T-cell (primary cell): ENCODE measurements at regions not wholly inside any gene's neighbourhood (a gene's known extent, or its start where the extent isn't known, plus 50 kb on each side); places are given as distances from the start of the nearest gene placed in this dataset.

Source experiments
- ATAC-seq, 4 experiments: fragments of 200-7000 bp in 3 of 4; fragments of 150-1000 bp in 1 of 4; cut with Tn5 transposase; replicated peaks in 1 of 4; 1 replicate in 3 of 4; 2 replicates in 1 of 4; pipeline ENCODE4 v1.10.0; 2021; ENCODE audit warnings: moderate library complexity in 3 of 4, mild to moderate bottlenecking in 2 of 4, moderate number of reproducible peaks in 1 of 4
- CTCF ChIA-PET, 2 donors: fragments of 300-600 bp; sonication (Branson Sonifier 250); formaldehyde crosslinking; loops; one replicate each; lab custom pipeline; 2022; ENCODE audit warnings: antibody characterized with exemption in 2 of 2; lab: Charles Lee
- POLR2A ChIA-PET, 2 donors: fragments of 300-600 bp; sonication (Branson Sonifier 250); formaldehyde crosslinking; loops; one replicate each; lab custom pipeline; 2022; ENCODE audit warnings: antibody characterized with exemption in 2 of 2; lab: Charles Lee
- DNase-seq, 35 experiments: peaks; one replicate each; pipeline versions ENCODE4 v3.0.0 to v3.0.0-alpha.2; 2013 to 2023
- H3K27ac ChIP-seq: one replicate; pipeline ENCODE4 v1.5.1; 2013; ENCODE audit warnings: low read length
- H3K27me3 ChIP-seq, 2 experiments: replicated peaks in 1 of 2; 1 replicate in 1 of 2; 2 replicates in 1 of 2; pipeline versions ENCODE4 v1.6.1 to v1.7.0; 2013; ENCODE audit warnings: low read length in 1 of 2, mixed read lengths in 1 of 2; ENCODE audit not compliant: control insufficient read depth in 2 of 2, insufficient read depth in 2 of 2; ENCODE audit errors: extremely low read depth in 1 of 2
- H3K36me3 ChIP-seq, 2 donors: 1 replicate in 1 of 2; 2 replicates in 1 of 2; pipeline versions ENCODE4 v1.6.1 to v1.7.0; 2013; ENCODE audit warnings: low read length in 1 of 2; ENCODE audit not compliant: control insufficient read depth in 2 of 2, insufficient read depth in 1 of 2; ENCODE audit errors: extremely low read depth in 1 of 2
- H3K4me1 ChIP-seq, 2 experiments: 1 replicate in 1 of 2; 2 replicates in 1 of 2; pipeline versions ENCODE4 v1.6.1 to v1.7.0; 2013; ENCODE audit warnings: low read length in 2 of 2, mixed read lengths in 1 of 2; ENCODE audit not compliant: insufficient read depth in 2 of 2, control insufficient read depth in 1 of 2; ENCODE audit errors: extremely low read depth in 1 of 2
- H3K4me3 ChIP-seq, 2 donors: 1 replicate in 1 of 2; 2 replicates in 1 of 2; pipeline versions ENCODE4 v1.5.1 to v1.7.0; 2013; ENCODE audit warnings: mild to moderate bottlenecking in 2 of 2, low read length in 1 of 2, moderate library complexity in 1 of 2; ENCODE audit not compliant: control insufficient read depth in 1 of 2; ENCODE audit errors: extremely low read depth in 1 of 2
- H3K9me3 ChIP-seq: 2 replicates; pipeline ENCODE4 v1.7.0; 2013
- H3K27ac Mint-ChIP-seq, 2 donors: one replicate each; pipeline ENCODE4 v1.8.0; 2020 to 2021; ENCODE audit warnings: mild to moderate bottlenecking in 2 of 2, mixed read lengths in 2 of 2
- H3K27me3 Mint-ChIP-seq, 2 donors: one replicate each; pipeline ENCODE4 v1.8.0; 2021 to 2022; ENCODE audit warnings: mixed read lengths in 2 of 2
- H3K36me3 Mint-ChIP-seq: one replicate; pipeline ENCODE4 v1.8.0; 2021; ENCODE audit warnings: mixed read lengths
- H3K4me1 Mint-ChIP-seq, 3 donors: one replicate each; pipeline ENCODE4 v1.8.0; 2020 to 2022; ENCODE audit warnings: mixed read lengths in 3 of 3, mild to moderate bottlenecking in 1 of 3
- H3K4me3 Mint-ChIP-seq, 3 donors: one replicate each; pipeline ENCODE4 v1.8.0; 2020 to 2022; ENCODE audit warnings: mild to moderate bottlenecking in 3 of 3, mixed read lengths in 3 of 3, moderate library complexity in 3 of 3
- H3K9me3 Mint-ChIP-seq, 3 donors: one replicate each; pipeline ENCODE4 v1.8.0; 2020 to 2022; ENCODE audit warnings: mixed read lengths in 3 of 3
- WGBS: methylation state at CpG from one replicate; pipeline ENCODE4 v1.1.5; 2013; ENCODE audit warnings: missing lambda C conversion rate; ENCODE audit not compliant: insufficient coverage; 5-methylcytosine and 5-hydroxymethylcytosine counted together

GRCh38 chr11:27196203-27196897, 155.7 kb downstream of the BBOX1 start:
- no peak for ATAC-seq
- Mint-ChIP-seq H3K9me3 (no peaks in the 10 kb centered on the region), H3K4me1 (no peaks in the 10 kb centered on the region), H3K36me3 (no peaks in the 10 kb centered on the region), H3K27me3 (peaks cover 7 to 10% of the 10 kb centered on the region in 2 donors), H3K27ac (no peak overlapping the region), H3K4me3 (no peak overlapping the region)
- Histone ChIP-seq H3K4me3 (no peak overlapping the region), H3K27ac (no peak overlapping the region), H3K36me3 (no peaks in the 10 kb centered on the region), H3K4me1 (no peaks in the 10 kb centered on the region), H3K27me3 (no peaks in the 10 kb centered on the region), H3K9me3 (no peaks in the 10 kb centered on the region)
- ChIA-PET POLR2A (no interaction called here), CTCF (interaction anchor here in 1 of 2 donors (1.6 kb wide), 1 partner anchor 290 kb away, joined by 3 read pairs; no protein-coding TSS in a partner anchor)
- 80% methylated on average over 1 of the region's 6 CpGs for WGBS
- no peak for DNase-seq

GRCh38 chr11:27195837-27196202, 155.2 kb downstream of the BBOX1 start:
- CTCF ChIA-PET = interaction anchor here in 1 of 2 donors (1.6 kb wide), 1 partner anchor 290 kb away, joined by 3 read pairs; no protein-coding TSS in a partner anchor
- H3K27me3 Mint-ChIP-seq = peaks cover 9 to 12% of the 10 kb centered on the region in 2 donors

GRCh38 chr11:27194976-27195375, 154.4 kb downstream of the BBOX1 start:
- Mint-ChIP-seq H3K27me3 (peaks cover 12 to 16% of the 10 kb centered on the region in 2 donors), H3K4me3 (no peak overlapping the region), H3K36me3 (no peaks in the 10 kb centered on the region), H3K27ac (no peak overlapping the region), H3K4me1 (no peaks in the 10 kb centered on the region), H3K9me3 (no peaks in the 10 kb centered on the region)
- no CpG with 5 or more reads among the region's 1 CpG for WGBS
- ChIA-PET POLR2A (no interaction called here), CTCF (no interaction called here)
- H3K27me3 ChIP-seq = no peaks in the 10 kb centered on the region
- H3K9me3 ChIP-seq = no peaks in the 10 kb centered on the region
- H3K36me3 ChIP-seq = no peaks in the 10 kb centered on the region
- H3K4me1 ChIP-seq = no peaks in the 10 kb centered on the region
- DNase-seq = no peak
- ATAC-seq = no peak
- H3K27ac ChIP-seq = no peak overlapping the region
- no peak overlapping the region for H3K4me3 ChIP-seq

More at GRCh38 chr11:27195837-27196202, 155.2 kb downstream of the BBOX1 start:
- no peak overlapping the region for H3K4me3 ChIP-seq
- no peaks in the 10 kb centered on the region for H3K4me1 Mint-ChIP-seq
- ATAC-seq (no peak), DNase-seq (no peak)
- H3K9me3 ChIP-seq = no peaks in the 10 kb centered on the region
- no peaks in the 10 kb centered on the region for H3K9me3 Mint-ChIP-seq
- no peaks in the 10 kb centered on the region for H3K4me1 ChIP-seq
- no peaks in the 10 kb centered on the region for H3K27me3 ChIP-seq
- no peak overlapping the region for H3K27ac ChIP-seq
- H3K36me3 Mint-ChIP-seq = no peaks in the 10 kb centered on the region
- no peak overlapping the region for H3K27ac Mint-ChIP-seq
- no peak overlapping the region for H3K4me3 Mint-ChIP-seq
- no peaks in the 10 kb centered on the region for H3K36me3 ChIP-seq
- POLR2A ChIA-PET = no interaction called here

- no peaks in the 10 kb centered on the region for H3K4me1 Mint-ChIP-seq
- Histone ChIP-seq H3K36me3 (no peaks in the 10 kb centered on the region), H3K4me3 (no peak overlapping the region), H3K9me3 (no peaks in the 10 kb centered on the region), H3K4me1 (no peaks in the 10 kb centered on the region), H3K27ac (no peak overlapping the region), H3K27me3 (no peaks in the 10 kb centered on the region)
- DNase-seq (no peak), ATAC-seq (no peak)
- whole genome bisulfite sequencing = 55% methylated on average over 2 of the region's 7 CpGs
- no peak overlapping the region for H3K4me3 Mint-ChIP-seq
- no peaks in the 10 kb centered on the region for H3K36me3 Mint-ChIP-seq
- H3K9me3 Mint-ChIP-seq = no peaks in the 10 kb centered on the region
- no peak overlapping the region for H3K27ac Mint-ChIP-seq
- H3K27me3 Mint-ChIP-seq = peaks cover 18 to 20% of the 10 kb centered on the region in 2 donors
- POLR2A ChIA-PET = no interaction called here
- CTCF ChIA-PET = no interaction called here
Measured at GRCh38 chr11:27193434-27194225, 153.0 kb downstream of the BBOX1 start.

GRCh38 chr11:27192184-27192583, 151.6 kb downstream of the BBOX1 start:
- H3K4me3 ChIP-seq = no peak overlapping the region
- H3K27ac Mint-ChIP-seq = no peak overlapping the region
- no peak for ATAC-seq
- H3K4me1 Mint-ChIP-seq = no peaks in the 10 kb centered on the region
- H3K36me3 ChIP-seq = no peaks in the 10 kb centered on the region
- ChIA-PET CTCF (no interaction called here), POLR2A (no interaction called here)
- 80% methylated on average over 1 of the region's 4 CpGs for WGBS
- no peak for DNase-seq
- H3K27ac ChIP-seq = no peak overlapping the region
- no peaks in the 10 kb centered on the region for H3K9me3 ChIP-seq
- H3K4me3 Mint-ChIP-seq = no peak overlapping the region
- H3K27me3 ChIP-seq = no peaks in the 10 kb centered on the region
- H3K36me3 Mint-ChIP-seq = no peaks in the 10 kb centered on the region
- H3K9me3 Mint-ChIP-seq = no peaks in the 10 kb centered on the region
- no peaks in the 10 kb centered on the region for H3K4me1 ChIP-seq
- peaks cover 27 to 30% of the 10 kb centered on the region in 2 donors for H3K27me3 Mint-ChIP-seq

DNA sequence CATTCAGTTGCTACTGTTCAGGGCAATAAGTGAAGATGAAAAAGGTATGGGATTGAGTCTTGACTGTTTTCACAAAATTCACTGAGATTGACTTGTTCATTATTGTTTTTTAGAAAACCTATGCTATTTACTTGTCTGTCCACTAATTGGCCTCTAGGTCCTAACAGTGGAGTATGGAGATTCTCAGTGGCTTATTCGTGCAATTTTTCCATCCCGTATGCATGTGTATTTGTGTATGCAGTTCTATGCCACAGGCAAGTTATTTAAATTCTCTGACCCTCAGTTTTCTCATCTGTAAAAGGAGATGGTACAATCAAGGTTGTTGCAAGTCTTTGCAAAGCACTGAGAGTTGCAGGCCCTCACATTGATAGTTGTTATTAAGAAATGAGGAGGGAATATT, 151.0 kb downstream of the BBOX1 start:
- ATAC-seq (no peak), DNase-seq (no peak)
- Histone ChIP-seq H3K9me3 (no peaks in the 10 kb centered on the region), H3K4me1 (no peaks in the 10 kb centered on the region), H3K27ac (no peak overlapping the region), H3K4me3 (no peak overlapping the region), H3K27me3 (no peaks in the 10 kb centered on the region), H3K36me3 (no peaks in the 10 kb centered on the region)
- Mint-ChIP-seq H3K36me3 (no peaks in the 10 kb centered on the region), H3K9me3 (no peaks in the 10 kb centered on the region), H3K27me3 (peaks cover 27 to 30% of the 10 kb centered on the region in 2 donors), H3K27ac (no peak overlapping the region), H3K4me1 (no peaks in the 10 kb centered on the region), H3K4me3 (no peak overlapping the region)
- POLR2A ChIA-PET = no interaction called here
- WGBS = no CpG with 5 or more reads among the region's 2 CpGs
- CTCF ChIA-PET = no interaction called here
